Hepatocyte (in vitro differentiated cells): ENCODE measurements at regions not wholly inside any gene's neighbourhood (a gene's known extent, or its start where the extent isn't known, plus 50 kb on each side); places are given as distances from the start of the nearest gene placed in this dataset.

Experiments
- DNase-seq: peaks from one replicate; pipeline ENCODE4 v3.0.0-alpha.2; 2016; ENCODE audit warnings: low spot score
- H2AFZ ChIP-seq: fragments of 200-600 bp; sonication (generic); 2 replicates; pipeline ENCODE4 v1.6.0; 2016; ENCODE audit warnings: antibody characterized with exemption, mild to moderate bottlenecking
- H3K27ac ChIP-seq: fragments of 200-600 bp; sonication (generic); 2 replicates; pipeline ENCODE4 v1.5.1; 2016; ENCODE audit warnings: mild to moderate bottlenecking
- H3K27me3 ChIP-seq: fragments of 200-600 bp; sonication (generic); 2 replicates; pipeline ENCODE4 v1.6.1; 2016
- H3K36me3 ChIP-seq: fragments of 200-600 bp; sonication (generic); replicated peaks from 2 replicates; pipeline ENCODE4 v1.5.1; 2016; ENCODE audit warnings: low read depth; ENCODE audit not compliant: insufficient read depth
- H3K4me1 ChIP-seq: fragments of 200-600 bp; sonication (generic); 2 replicates; pipeline ENCODE4 v1.5.1; 2016; ENCODE audit warnings: mild to moderate bottlenecking, moderate library complexity; ENCODE audit not compliant: insufficient read depth
- H3K4me2 ChIP-seq: fragments of 200-600 bp; sonication (generic); 2 replicates; pipeline ENCODE4 v1.6.0; 2016
- H3K4me3 ChIP-seq: fragments of 200-600 bp; sonication (generic); 2 replicates; pipeline ENCODE4 v1.5.1; 2016; ENCODE audit warnings: mild to moderate bottlenecking
- H3K79me2 ChIP-seq: fragments of 200-600 bp; sonication (generic); 2 replicates; pipeline ENCODE4 v1.6.0; 2017; ENCODE audit warnings: mild to moderate bottlenecking
- H3K9me2 ChIP-seq: fragments of 200-600 bp; sonication (generic); replicated peaks from 2 replicates; pipeline ENCODE4 v1.6.0; 2017; ENCODE audit warnings: mild to moderate bottlenecking; ENCODE audit not compliant: insufficient read depth
- H3K9me3 ChIP-seq: fragments of 200-600 bp; sonication (generic); 2 replicates; pipeline ENCODE4 v1.5.1; 2016; ENCODE audit warnings: low read depth, mild to moderate bottlenecking
- H4K20me1 ChIP-seq: fragments of 200-600 bp; sonication (generic); 2 replicates; pipeline ENCODE4 v1.6.0; 2016; ENCODE audit warnings: mild to moderate bottlenecking; ENCODE audit not compliant: insufficient read depth, poor library complexity, severe bottlenecking
- EZH2 ChIP-seq: fragments of 200-600 bp; sonication (generic); IDR thresholded peaks from 2 replicates; pipeline ENCODE4 v1.6.1; 2016; ENCODE audit warnings: antibody characterized with exemption, mild to moderate bottlenecking, borderline replicate concordance
- EZH2phosphoT487 ChIP-seq: fragments of 200-600 bp; sonication (generic); IDR thresholded peaks from one replicate; pipeline ENCODE4 v1.6.1; 2018; ENCODE audit warnings: antibody characterized with exemption, mild to moderate bottlenecking, low read depth, moderate library complexity; ENCODE audit not compliant: unreplicated experiment, severe bottlenecking
- WGBS: methylation state at CpG from one replicate; pipeline ENCODE4 v1.1.6; 2016; ENCODE audit warnings: low lambda C conversion rate; ENCODE audit errors: missing lambda C conversion rate; 5-methylcytosine and 5-hydroxymethylcytosine counted together
- TF ChIP-seq, protein P1 (sequence below): fragments of 200-600 bp; sonication (generic); IDR thresholded peaks from 2 replicates; pipeline ENCODE4 v1.5.1; 2016; ENCODE audit warnings: antibody characterized with exemption, mild to moderate bottlenecking; ENCODE audit not compliant: poor library complexity

DNA sequence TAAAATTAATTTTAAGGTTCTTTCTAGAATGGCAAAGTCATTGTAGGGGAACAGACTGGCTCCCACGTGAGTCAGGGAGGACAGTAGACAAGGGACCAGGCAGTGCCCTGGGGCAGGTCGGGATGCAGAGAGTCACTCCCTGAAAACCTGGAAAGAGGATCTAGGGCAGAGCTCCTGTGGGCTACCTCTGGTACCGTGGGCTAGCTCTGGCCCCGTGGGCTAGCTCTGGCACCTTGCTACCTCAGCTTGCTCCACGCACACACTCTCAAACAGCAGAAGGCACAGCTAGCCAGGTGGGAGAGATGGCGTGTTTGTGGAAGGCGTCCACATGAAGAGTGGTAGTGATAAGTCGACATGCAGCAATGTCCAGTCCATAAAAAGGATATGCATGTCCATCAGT lies 66.7 kb upstream of the ARHGEF7 start:
- H2AFZ ChIP-seq = no peak overlapping the region
- no peaks in the 10 kb centered on the region for H4K20me1 ChIP-seq
- 87% methylated on average over 8 of the region's 8 CpGs for WGBS
- H3K9me3 ChIP-seq = no peaks in the 10 kb centered on the region
- TF ChIP-seq EZH2 = no peak
- TF ChIP-seq EZH2phosphoT487 = no peak
- TF ChIP-seq, protein P1, sequence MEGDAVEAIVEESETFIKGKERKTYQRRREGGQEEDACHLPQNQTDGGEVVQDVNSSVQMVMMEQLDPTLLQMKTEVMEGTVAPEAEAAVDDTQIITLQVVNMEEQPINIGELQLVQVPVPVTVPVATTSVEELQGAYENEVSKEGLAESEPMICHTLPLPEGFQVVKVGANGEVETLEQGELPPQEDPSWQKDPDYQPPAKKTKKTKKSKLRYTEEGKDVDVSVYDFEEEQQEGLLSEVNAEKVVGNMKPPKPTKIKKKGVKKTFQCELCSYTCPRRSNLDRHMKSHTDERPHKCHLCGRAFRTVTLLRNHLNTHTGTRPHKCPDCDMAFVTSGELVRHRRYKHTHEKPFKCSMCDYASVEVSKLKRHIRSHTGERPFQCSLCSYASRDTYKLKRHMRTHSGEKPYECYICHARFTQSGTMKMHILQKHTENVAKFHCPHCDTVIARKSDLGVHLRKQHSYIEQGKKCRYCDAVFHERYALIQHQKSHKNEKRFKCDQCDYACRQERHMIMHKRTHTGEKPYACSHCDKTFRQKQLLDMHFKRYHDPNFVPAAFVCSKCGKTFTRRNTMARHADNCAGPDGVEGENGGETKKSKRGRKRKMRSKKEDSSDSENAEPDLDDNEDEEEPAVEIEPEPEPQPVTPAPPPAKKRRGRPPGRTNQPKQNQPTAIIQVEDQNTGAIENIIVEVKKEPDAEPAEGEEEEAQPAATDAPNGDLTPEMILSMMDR = no peak
- H3K27me3 ChIP-seq = no peaks in the 10 kb centered on the region
- no peak overlapping the region for H3K4me2 ChIP-seq
- no peak overlapping the region for H3K27ac ChIP-seq
- no peaks in the 10 kb centered on the region for H3K4me1 ChIP-seq
- no peaks in the 10 kb centered on the region for H3K9me2 ChIP-seq
- no peak overlapping the region for H3K4me3 ChIP-seq
- DNase-seq = no peak
- H3K36me3 ChIP-seq = no peaks in the 10 kb centered on the region
- H3K79me2 ChIP-seq = no peaks in the 10 kb centered on the region

DNA sequence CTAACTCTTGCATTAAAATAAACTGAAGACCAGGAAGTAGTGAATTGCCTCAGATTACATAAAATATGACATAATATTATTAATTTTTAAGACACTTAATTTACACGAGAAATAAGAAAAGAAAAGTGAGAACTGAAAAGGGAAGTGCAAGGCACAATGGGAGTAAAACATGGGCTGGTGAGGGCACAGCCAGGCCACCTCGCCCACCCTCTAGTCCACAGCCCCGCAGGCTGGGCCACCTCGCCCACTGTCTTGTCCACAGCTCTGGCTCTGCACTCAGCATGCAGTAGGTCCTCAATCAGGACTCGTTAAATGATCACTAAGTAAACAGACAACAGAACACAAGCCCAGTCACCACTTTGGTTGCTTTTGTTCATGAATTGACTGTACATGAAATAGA lies 67.8 kb upstream of the ARHGEF7 start:
- no peaks in the 10 kb centered on the region for H3K4me1 ChIP-seq
- no peak overlapping the region for H3K27ac ChIP-seq
- H3K9me2 ChIP-seq = no peaks in the 10 kb centered on the region
- H3K27me3 ChIP-seq = no peaks in the 10 kb centered on the region
- H3K9me3 ChIP-seq = no peaks in the 10 kb centered on the region
- no peak overlapping the region for H3K4me3 ChIP-seq
- no peak for DNase-seq
- no peaks in the 10 kb centered on the region for H3K79me2 ChIP-seq
- no peaks in the 10 kb centered on the region for H4K20me1 ChIP-seq
- WGBS = 82% methylated on average over 5 of the region's 5 CpGs
- H3K4me2 ChIP-seq = no peak overlapping the region
- TF ChIP-seq EZH2phosphoT487 = no peak
- TF ChIP-seq, protein P1 = no peak
- TF ChIP-seq EZH2 = no peak
- no peaks in the 10 kb centered on the region for H3K36me3 ChIP-seq
- H2AFZ ChIP-seq = no peak overlapping the region

DNA sequence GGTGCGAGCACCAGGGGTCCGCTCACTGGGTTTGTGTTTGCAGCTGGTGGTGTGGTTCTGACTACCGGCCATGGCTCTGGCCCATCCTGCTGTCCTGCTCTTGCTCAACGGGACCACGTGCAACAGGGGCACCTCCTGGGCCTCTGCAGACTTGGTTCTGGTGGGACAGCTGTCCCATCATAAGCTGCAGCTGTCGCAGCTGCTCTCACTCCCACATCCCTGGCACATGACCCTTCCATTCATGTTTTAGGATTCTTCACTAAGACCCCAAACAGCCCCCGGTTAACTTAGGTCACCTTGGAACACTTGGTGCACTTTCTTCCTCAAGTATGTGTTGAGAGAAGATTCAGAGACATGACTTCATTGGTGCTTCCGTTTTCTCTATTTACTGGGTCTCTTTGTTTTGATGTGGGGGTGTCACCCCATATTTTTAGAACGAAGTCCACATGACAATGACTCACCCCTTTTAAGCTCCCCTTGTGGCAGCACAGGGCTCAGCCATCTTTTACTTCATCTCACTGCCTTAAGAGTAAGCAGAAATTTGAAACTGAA lies 68.4 kb upstream of the ARHGEF7 start:
- H3K79me2 ChIP-seq = no peaks in the 10 kb centered on the region
- H3K9me3 ChIP-seq = no peaks in the 10 kb centered on the region
- no peaks in the 10 kb centered on the region for H3K4me1 ChIP-seq
- no peak for DNase-seq
- no peak overlapping the region for H3K4me2 ChIP-seq
- no peak overlapping the region for H2AFZ ChIP-seq
- H3K9me2 ChIP-seq = no peaks in the 10 kb centered on the region
- TF ChIP-seq, protein P1 = no peak
- no peak for TF ChIP-seq EZH2phosphoT487
- TF ChIP-seq EZH2 = no peak
- H4K20me1 ChIP-seq = no peaks in the 10 kb centered on the region
- no peaks in the 10 kb centered on the region for H3K27me3 ChIP-seq
- no peaks in the 10 kb centered on the region for H3K36me3 ChIP-seq
- 83% methylated on average over 9 of the region's 9 CpGs for whole genome bisulfite sequencing
- no peak overlapping the region for H3K27ac ChIP-seq
- no peak overlapping the region for H3K4me3 ChIP-seq

DNA sequence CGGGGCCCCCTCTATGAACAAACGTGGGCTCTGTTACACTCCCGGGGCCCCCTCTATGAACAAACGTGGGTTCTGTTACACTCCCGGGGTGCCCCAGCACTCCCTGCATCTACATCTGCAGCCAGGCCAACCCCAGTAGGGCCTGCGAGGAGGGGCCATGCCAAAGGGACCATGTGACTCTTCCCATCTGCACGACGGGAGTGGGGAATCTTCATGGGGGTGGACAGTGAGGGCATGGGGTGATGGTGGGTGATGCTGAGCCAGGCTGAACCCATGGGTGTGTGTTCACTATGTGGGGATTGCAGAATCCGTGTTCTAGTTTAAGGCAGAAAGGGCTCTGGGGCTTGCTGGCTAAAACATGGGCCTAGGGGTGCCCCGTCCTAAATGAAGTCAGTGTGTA lies 69.9 kb upstream of the ARHGEF7 start:
- no peaks in the 10 kb centered on the region for H3K4me1 ChIP-seq
- TF ChIP-seq, protein P1 = no peak
- H2AFZ ChIP-seq = no peak overlapping the region
- no peak overlapping the region for H3K4me2 ChIP-seq
- H3K4me3 ChIP-seq = no peak overlapping the region
- H4K20me1 ChIP-seq = no peaks in the 10 kb centered on the region
- H3K36me3 ChIP-seq = no peaks in the 10 kb centered on the region
- 95% methylated on average over 6 of the region's 10 CpGs for WGBS
- no peaks in the 10 kb centered on the region for H3K9me3 ChIP-seq
- H3K27ac ChIP-seq = no peak overlapping the region
- H3K79me2 ChIP-seq = no peaks in the 10 kb centered on the region
- no peaks in the 10 kb centered on the region for H3K9me2 ChIP-seq
- no peak for DNase-seq
- no peaks in the 10 kb centered on the region for H3K27me3 ChIP-seq
